WTC11 (cell line): ENCODE measurements at regions not wholly inside any gene's neighbourhood (a gene's known extent, or its start where the extent isn't known, plus 50 kb on each side); places are given as distances from the start of the nearest gene placed in this dataset.

ENCODE experiments used
- ATAC-seq: fragments of 200-7000 bp; cut with Tn5 transposase; 2 replicates; pipeline ENCODE4 v1.10.0; 2021; ENCODE audit warnings: mild to moderate bottlenecking, moderate library complexity
- CTCF ChIA-PET: fragments of 300-600 bp; sonication (Branson Sonifier 250); formaldehyde crosslinking; loops from one replicate; lab custom pipeline; 2021; ENCODE audit warnings: antibody characterized with exemption; lab: Charles Lee
- POLR2A ChIA-PET: fragments of 350-600 bp; sonication (Branson Sonifier 250); formaldehyde crosslinking; loops from one replicate; lab custom pipeline; 2021; ENCODE audit warnings: antibody characterized with exemption; lab: Charles Lee
- DNase-seq: peaks from one replicate; pipeline ENCODE4 v3.0.0; 2021; ENCODE audit warnings: low spot score
- H3K27ac Mint-ChIP-seq: 2 replicates; pipeline ENCODE4 v1.8.0; 2021; ENCODE audit warnings: mixed read lengths
- H3K27me3 Mint-ChIP-seq: 2 replicates; pipeline ENCODE4 v1.8.0; 2021; ENCODE audit warnings: low read depth, mild to moderate bottlenecking, moderate library complexity, mixed read lengths
- H3K36me3 Mint-ChIP-seq: 2 replicates; pipeline ENCODE4 v1.8.0; 2021; ENCODE audit warnings: mixed read lengths
- H3K4me1 Mint-ChIP-seq: 2 replicates; pipeline ENCODE4 v1.8.0; 2022; ENCODE audit warnings: mixed read lengths
- H3K4me3 Mint-ChIP-seq: 2 replicates; pipeline ENCODE4 v1.8.0; 2021; ENCODE audit warnings: mild to moderate bottlenecking, moderate library complexity, mixed read lengths
- H3K9me3 Mint-ChIP-seq: 2 replicates; pipeline ENCODE4 v1.8.0; 2021; ENCODE audit warnings: mixed read lengths
- ELF4 ChIP-seq: sonication (generic); formaldehyde crosslinking; IDR thresholded peaks from 2 replicates; pipeline ENCODE4 v1.8.1; 2022; ENCODE audit warnings: low read depth, mild to moderate bottlenecking, moderate library complexity, missing genetic modification reagents
- ESRRA ChIP-seq: sonication (generic); formaldehyde crosslinking; IDR thresholded peaks from 2 replicates; pipeline ENCODE4 v1.8.1; 2022; ENCODE audit warnings: mild to moderate bottlenecking, missing genetic modification reagents, borderline replicate concordance
- GABPB1 ChIP-seq: sonication (generic); formaldehyde crosslinking; IDR thresholded peaks from 2 replicates; pipeline ENCODE4 v1.8.1; 2023; ENCODE audit warnings: mild to moderate bottlenecking, missing genetic modification reagents
- MYBL2 ChIP-seq: sonication (generic); formaldehyde crosslinking; IDR thresholded peaks from 2 replicates; pipeline ENCODE4 v1.8.1; 2023; ENCODE audit warnings: mild to moderate bottlenecking, moderate library complexity, missing genetic modification reagents
- NR1H2 ChIP-seq: sonication (generic); formaldehyde crosslinking; IDR thresholded peaks from 2 replicates; pipeline ENCODE4 v1.9.0; 2021; ENCODE audit warnings: mild to moderate bottlenecking, moderate library complexity, missing genetic modification reagents
- RORB ChIP-seq: fragments of 250-450 bp; sonication (Bioruptor Pico); IDR thresholded peaks from 2 replicates; pipeline ENCODE4 v1.9.0; 2021; ENCODE audit warnings: mild to moderate bottlenecking
- SOX15 ChIP-seq: fragments of 250-450 bp; sonication (Bioruptor Pico); IDR thresholded peaks from 2 replicates; pipeline ENCODE4 v1.9.0; 2021; ENCODE audit warnings: mild to moderate bottlenecking
- ZNF138 ChIP-seq: sonication (generic); formaldehyde crosslinking; conservative IDR thresholded peaks from 2 replicates; pipeline ENCODE4 v1.8.1; 2022; ENCODE audit warnings: mild to moderate bottlenecking, moderate library complexity, missing genetic modification reagents
- ZNF219 ChIP-seq: sonication (generic); formaldehyde crosslinking; IDR thresholded peaks from 2 replicates; pipeline ENCODE4 v1.8.0; 2023; ENCODE audit warnings: missing genetic modification reagents, mild to moderate bottlenecking, borderline replicate concordance
- ZNF396 ChIP-seq: fragments of 250-450 bp; sonication (Bioruptor Pico); IDR thresholded peaks from 2 replicates; pipeline ENCODE4 v1.8.0; 2021; ENCODE audit warnings: mild to moderate bottlenecking, moderate library complexity, borderline replicate concordance
- ZNF423 ChIP-seq: fragments of 250-450 bp; sonication (Bioruptor Pico); IDR thresholded peaks from 2 replicates; pipeline ENCODE4 v2.1.2; 2022; ENCODE audit warnings: mild to moderate bottlenecking, moderate library complexity
- ZNF671 ChIP-seq: fragments of 250-450 bp; sonication (Bioruptor Pico); IDR thresholded peaks from 2 replicates; pipeline ENCODE4 v1.8.0; 2021; ENCODE audit warnings: mild to moderate bottlenecking
- TF ChIP-seq, protein P1 (sequence below): sonication (generic); formaldehyde crosslinking; IDR thresholded peaks from 2 replicates; pipeline ENCODE4 v1.8.0; 2022; ENCODE audit warnings: missing genetic modification reagents
- TF ChIP-seq, protein P2 (sequence below): sonication (generic); formaldehyde crosslinking; IDR thresholded peaks from 2 replicates; pipeline ENCODE4 v1.8.1; 2022; ENCODE audit warnings: mild to moderate bottlenecking, missing genetic modification reagents, moderate library complexity, borderline replicate concordance
- TF ChIP-seq, protein P3 (sequence below): sonication (generic); formaldehyde crosslinking; IDR thresholded peaks from 2 replicates; pipeline ENCODE4 v1.8.0; 2023; ENCODE audit warnings: missing genetic modification reagents, mild to moderate bottlenecking, borderline replicate concordance
- TF ChIP-seq, protein P4 (sequence below): sonication (generic); formaldehyde crosslinking; IDR thresholded peaks from 2 replicates; pipeline ENCODE4 v1.8.0; 2022; ENCODE audit warnings: mild to moderate bottlenecking, missing genetic modification reagents
- TF ChIP-seq, protein P5 (sequence below): sonication (generic); formaldehyde crosslinking; conservative IDR thresholded peaks from 2 replicates; pipeline ENCODE4 v1.8.1; 2023; ENCODE audit warnings: mild to moderate bottlenecking, low read depth, missing genetic modification reagents, moderate library complexity
- TF ChIP-seq, protein P6 (sequence below): sonication (generic); formaldehyde crosslinking; IDR thresholded peaks from 2 replicates; pipeline ENCODE4 v1.8.1; 2023; ENCODE audit warnings: mild to moderate bottlenecking, missing genetic modification reagents, moderate library complexity
- TF ChIP-seq, protein P7 (sequence below): fragments of 250-450 bp; sonication (Bioruptor Pico); IDR thresholded peaks from 2 replicates; pipeline ENCODE4 v1.9.0; 2021; ENCODE audit warnings: moderate library complexity, mild to moderate bottlenecking, inconsistent platforms, borderline replicate concordance
- TF ChIP-seq, protein P8 (sequence below): sonication (generic); formaldehyde crosslinking; IDR thresholded peaks from 2 replicates; pipeline ENCODE4 v1.8.1; 2023; ENCODE audit warnings: mild to moderate bottlenecking, missing genetic modification reagents
- TF ChIP-seq, protein P9 (sequence below): fragments of 250-450 bp; sonication (Bioruptor Pico); IDR thresholded peaks from 2 replicates; pipeline ENCODE4 v1.9.0; 2021; ENCODE audit warnings: mild to moderate bottlenecking

DNA sequence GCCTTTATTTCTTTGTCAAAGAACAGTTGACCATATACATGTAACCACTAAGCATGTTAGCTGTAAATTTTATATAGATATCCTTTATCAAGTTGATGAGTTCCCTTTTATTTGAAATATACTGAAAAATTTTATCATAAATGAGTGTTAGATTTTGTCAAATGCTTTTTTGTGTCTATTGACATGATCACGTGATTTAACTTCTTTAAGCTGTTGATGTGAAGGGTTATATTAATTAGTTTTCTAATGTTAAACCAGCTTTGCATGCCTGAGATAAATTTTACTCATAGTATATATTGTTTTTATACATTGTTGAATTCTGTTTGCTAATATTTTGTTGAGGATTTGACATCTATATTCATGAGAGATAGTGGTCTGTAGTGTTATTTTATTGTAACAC, 241.9 kb upstream of the CDH20 start (continued):
- TF ChIP-seq, protein P1, sequence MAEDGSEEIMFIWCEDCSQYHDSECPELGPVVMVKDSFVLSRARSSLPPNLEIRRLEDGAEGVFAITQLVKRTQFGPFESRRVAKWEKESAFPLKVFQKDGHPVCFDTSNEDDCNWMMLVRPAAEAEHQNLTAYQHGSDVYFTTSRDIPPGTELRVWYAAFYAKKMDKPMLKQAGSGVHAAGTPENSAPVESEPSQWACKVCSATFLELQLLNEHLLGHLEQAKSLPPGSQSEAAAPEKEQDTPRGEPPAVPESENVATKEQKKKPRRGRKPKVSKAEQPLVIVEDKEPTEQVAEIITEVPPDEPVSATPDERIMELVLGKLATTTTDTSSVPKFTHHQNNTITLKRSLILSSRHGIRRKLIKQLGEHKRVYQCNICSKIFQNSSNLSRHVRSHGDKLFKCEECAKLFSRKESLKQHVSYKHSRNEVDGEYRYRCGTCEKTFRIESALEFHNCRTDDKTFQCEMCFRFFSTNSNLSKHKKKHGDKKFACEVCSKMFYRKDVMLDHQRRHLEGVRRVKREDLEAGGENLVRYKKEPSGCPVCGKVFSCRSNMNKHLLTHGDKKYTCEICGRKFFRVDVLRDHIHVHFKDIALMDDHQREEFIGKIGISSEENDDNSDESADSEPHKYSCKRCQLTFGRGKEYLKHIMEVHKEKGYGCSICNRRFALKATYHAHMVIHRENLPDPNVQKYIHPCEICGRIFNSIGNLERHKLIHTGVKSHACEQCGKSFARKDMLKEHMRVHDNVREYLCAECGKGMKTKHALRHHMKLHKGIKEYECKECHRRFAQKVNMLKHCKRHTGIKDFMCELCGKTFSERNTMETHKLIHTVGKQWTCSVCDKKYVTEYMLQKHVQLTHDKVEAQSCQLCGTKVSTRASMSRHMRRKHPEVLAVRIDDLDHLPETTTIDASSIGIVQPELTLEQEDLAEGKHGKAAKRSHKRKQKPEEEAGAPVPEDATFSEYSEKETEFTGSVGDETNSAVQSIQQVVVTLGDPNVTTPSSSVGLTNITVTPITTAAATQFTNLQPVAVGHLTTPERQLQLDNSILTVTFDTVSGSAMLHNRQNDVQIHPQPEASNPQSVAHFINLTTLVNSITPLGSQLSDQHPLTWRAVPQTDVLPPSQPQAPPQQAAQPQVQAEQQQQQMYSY, result no peak
- TF ChIP-seq, protein P2, sequence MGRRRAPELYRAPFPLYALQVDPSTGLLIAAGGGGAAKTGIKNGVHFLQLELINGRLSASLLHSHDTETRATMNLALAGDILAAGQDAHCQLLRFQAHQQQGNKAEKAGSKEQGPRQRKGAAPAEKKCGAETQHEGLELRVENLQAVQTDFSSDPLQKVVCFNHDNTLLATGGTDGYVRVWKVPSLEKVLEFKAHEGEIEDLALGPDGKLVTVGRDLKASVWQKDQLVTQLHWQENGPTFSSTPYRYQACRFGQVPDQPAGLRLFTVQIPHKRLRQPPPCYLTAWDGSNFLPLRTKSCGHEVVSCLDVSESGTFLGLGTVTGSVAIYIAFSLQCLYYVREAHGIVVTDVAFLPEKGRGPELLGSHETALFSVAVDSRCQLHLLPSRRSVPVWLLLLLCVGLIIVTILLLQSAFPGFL, result no peak
- TF ChIP-seq ELF4 (CRISPR knock-in tag), result no peak
- TF ChIP-seq ZNF396 (CRISPR knock-in tag), result no peak
- no peak for TF ChIP-seq RORB (CRISPR knock-in tag)
- TF ChIP-seq, all 79 proteins: peak for 0

DNA sequence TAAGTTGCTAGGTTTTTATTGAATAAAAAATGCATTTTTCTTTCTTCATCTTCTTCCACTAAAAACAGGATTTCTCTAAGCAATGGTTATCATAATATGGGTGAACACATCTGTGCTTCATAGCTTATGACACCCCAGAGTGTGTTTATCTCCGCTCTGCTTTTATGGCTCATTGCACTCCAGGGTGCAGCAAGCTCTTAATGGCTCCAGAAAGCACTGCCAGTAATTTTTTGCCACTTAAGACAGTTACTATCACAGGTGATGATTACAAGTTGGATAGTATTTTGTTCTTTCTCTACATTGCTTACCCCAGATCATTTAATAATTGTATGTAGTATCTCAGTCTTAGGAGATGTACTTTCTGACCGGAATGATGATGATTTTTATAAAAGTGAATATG, 239.3 kb upstream of the CDH20 start:
- CTCF ChIA-PET, result no interaction called here
- no peak overlapping the region for H3K4me3 Mint-ChIP-seq
- no peaks in the 10 kb centered on the region for H3K36me3 Mint-ChIP-seq
- no peaks in the 10 kb centered on the region for H3K27me3 Mint-ChIP-seq
- POLR2A ChIA-PET, result no interaction called here
- H3K9me3 Mint-ChIP-seq, result no peaks in the 10 kb centered on the region
- H3K27ac Mint-ChIP-seq, result no peak overlapping the region
- DNase-seq, result no peak
- H3K4me1 Mint-ChIP-seq, result no peaks in the 10 kb centered on the region
- ATAC-seq, result no peak
- TF ChIP-seq MYBL2 (CRISPR knock-in tag), result no peak
- no peak for TF ChIP-seq ZNF138 (CRISPR knock-in tag)
- no peak for TF ChIP-seq GABPB1 (CRISPR knock-in tag)
- TF ChIP-seq ZNF423 (CRISPR knock-in tag), result no peak
- TF ChIP-seq, protein P3, sequence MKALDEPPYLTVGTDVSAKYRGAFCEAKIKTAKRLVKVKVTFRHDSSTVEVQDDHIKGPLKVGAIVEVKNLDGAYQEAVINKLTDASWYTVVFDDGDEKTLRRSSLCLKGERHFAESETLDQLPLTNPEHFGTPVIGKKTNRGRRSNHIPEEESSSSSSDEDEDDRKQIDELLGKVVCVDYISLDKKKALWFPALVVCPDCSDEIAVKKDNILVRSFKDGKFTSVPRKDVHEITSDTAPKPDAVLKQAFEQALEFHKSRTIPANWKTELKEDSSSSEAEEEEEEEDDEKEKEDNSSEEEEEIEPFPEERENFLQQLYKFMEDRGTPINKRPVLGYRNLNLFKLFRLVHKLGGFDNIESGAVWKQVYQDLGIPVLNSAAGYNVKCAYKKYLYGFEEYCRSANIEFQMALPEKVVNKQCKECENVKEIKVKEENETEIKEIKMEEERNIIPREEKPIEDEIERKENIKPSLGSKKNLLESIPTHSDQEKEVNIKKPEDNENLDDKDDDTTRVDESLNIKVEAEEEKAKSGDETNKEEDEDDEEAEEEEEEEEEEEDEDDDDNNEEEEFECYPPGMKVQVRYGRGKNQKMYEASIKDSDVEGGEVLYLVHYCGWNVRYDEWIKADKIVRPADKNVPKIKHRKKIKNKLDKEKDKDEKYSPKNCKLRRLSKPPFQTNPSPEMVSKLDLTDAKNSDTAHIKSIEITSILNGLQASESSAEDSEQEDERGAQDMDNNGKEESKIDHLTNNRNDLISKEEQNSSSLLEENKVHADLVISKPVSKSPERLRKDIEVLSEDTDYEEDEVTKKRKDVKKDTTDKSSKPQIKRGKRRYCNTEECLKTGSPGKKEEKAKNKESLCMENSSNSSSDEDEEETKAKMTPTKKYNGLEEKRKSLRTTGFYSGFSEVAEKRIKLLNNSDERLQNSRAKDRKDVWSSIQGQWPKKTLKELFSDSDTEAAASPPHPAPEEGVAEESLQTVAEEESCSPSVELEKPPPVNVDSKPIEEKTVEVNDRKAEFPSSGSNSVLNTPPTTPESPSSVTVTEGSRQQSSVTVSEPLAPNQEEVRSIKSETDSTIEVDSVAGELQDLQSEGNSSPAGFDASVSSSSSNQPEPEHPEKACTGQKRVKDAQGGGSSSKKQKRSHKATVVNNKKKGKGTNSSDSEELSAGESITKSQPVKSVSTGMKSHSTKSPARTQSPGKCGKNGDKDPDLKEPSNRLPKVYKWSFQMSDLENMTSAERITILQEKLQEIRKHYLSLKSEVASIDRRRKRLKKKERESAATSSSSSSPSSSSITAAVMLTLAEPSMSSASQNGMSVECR (CRISPR knock-in tag), result no peak
- TF ChIP-seq, protein P4, sequence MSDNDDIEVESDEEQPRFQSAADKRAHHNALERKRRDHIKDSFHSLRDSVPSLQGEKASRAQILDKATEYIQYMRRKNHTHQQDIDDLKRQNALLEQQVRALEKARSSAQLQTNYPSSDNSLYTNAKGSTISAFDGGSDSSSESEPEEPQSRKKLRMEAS, result no peak
- TF ChIP-seq SOX15 (CRISPR knock-in tag), result no peak
- TF ChIP-seq, protein P5, sequence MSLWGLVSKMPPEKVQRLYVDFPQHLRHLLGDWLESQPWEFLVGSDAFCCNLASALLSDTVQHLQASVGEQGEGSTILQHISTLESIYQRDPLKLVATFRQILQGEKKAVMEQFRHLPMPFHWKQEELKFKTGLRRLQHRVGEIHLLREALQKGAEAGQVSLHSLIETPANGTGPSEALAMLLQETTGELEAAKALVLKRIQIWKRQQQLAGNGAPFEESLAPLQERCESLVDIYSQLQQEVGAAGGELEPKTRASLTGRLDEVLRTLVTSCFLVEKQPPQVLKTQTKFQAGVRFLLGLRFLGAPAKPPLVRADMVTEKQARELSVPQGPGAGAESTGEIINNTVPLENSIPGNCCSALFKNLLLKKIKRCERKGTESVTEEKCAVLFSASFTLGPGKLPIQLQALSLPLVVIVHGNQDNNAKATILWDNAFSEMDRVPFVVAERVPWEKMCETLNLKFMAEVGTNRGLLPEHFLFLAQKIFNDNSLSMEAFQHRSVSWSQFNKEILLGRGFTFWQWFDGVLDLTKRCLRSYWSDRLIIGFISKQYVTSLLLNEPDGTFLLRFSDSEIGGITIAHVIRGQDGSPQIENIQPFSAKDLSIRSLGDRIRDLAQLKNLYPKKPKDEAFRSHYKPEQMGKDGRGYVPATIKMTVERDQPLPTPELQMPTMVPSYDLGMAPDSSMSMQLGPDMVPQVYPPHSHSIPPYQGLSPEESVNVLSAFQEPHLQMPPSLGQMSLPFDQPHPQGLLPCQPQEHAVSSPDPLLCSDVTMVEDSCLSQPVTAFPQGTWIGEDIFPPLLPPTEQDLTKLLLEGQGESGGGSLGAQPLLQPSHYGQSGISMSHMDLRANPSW (CRISPR knock-in tag), result no peak
- TF ChIP-seq, protein P6, sequence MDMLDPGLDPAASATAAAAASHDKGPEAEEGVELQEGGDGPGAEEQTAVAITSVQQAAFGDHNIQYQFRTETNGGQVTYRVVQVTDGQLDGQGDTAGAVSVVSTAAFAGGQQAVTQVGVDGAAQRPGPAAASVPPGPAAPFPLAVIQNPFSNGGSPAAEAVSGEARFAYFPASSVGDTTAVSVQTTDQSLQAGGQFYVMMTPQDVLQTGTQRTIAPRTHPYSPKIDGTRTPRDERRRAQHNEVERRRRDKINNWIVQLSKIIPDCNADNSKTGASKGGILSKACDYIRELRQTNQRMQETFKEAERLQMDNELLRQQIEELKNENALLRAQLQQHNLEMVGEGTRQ (CRISPR knock-in tag), result no peak
- TF ChIP-seq ZNF219 (CRISPR knock-in tag), result no peak
- TF ChIP-seq, protein P7, sequence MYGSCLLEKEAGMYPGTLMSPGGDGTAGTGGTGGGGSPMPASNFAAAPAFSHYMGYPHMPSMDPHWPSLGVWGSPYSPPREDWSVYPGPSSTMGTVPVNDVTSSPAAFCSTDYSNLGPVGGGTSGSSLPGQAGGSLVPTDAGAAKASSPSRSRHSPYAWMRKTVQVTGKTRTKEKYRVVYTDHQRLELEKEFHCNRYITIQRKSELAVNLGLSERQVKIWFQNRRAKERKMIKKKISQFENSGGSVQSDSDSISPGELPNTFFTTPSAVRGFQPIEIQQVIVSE (CRISPR knock-in tag), result no peak
- TF ChIP-seq, protein P8, sequence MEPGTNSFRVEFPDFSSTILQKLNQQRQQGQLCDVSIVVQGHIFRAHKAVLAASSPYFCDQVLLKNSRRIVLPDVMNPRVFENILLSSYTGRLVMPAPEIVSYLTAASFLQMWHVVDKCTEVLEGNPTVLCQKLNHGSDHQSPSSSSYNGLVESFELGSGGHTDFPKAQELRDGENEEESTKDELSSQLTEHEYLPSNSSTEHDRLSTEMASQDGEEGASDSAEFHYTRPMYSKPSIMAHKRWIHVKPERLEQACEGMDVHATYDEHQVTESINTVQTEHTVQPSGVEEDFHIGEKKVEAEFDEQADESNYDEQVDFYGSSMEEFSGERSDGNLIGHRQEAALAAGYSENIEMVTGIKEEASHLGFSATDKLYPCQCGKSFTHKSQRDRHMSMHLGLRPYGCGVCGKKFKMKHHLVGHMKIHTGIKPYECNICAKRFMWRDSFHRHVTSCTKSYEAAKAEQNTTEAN, result no peak
- TF ChIP-seq ZNF671, result no peak
- TF ChIP-seq, protein P9, sequence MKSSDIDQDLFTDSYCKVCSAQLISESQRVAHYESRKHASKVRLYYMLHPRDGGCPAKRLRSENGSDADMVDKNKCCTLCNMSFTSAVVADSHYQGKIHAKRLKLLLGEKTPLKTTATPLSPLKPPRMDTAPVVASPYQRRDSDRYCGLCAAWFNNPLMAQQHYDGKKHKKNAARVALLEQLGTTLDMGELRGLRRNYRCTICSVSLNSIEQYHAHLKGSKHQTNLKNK, result no peak
- no peak for TF ChIP-seq NR1H2 (CRISPR knock-in tag)
- no peak for TF ChIP-seq ELF4 (CRISPR knock-in tag)
- TF ChIP-seq ESRRA (CRISPR knock-in tag), result no peak
